OCI-LY1 (cell line): ENCODE measurements at regions not wholly inside any gene's neighbourhood (a gene's known extent, or its start where the extent isn't known, plus 50 kb on each side); places are given as distances from the start of the nearest gene placed in this dataset.

Experiments
- EZH2 ChIP-seq: fragments of 200-600 bp; sonication (generic), shearing (Covaris generic); IDR thresholded peaks from 2 replicates; pipeline ENCODE4 v1.8.0; 2017; ENCODE audit warnings: borderline replicate concordance, mixed run types, mild to moderate bottlenecking, antibody characterized with exemption, low read length, moderate library complexity, mixed read lengths
- TF ChIP-seq, protein P1 (sequence below): fragments of 200-600 bp; sonication (generic), shearing (Covaris generic); IDR thresholded peaks from 2 replicates; pipeline ENCODE4 v1.5.1; 2017; ENCODE audit warnings: mild to moderate bottlenecking, antibody characterized with exemption, low read length, moderate library complexity, mixed read lengths

DNA sequence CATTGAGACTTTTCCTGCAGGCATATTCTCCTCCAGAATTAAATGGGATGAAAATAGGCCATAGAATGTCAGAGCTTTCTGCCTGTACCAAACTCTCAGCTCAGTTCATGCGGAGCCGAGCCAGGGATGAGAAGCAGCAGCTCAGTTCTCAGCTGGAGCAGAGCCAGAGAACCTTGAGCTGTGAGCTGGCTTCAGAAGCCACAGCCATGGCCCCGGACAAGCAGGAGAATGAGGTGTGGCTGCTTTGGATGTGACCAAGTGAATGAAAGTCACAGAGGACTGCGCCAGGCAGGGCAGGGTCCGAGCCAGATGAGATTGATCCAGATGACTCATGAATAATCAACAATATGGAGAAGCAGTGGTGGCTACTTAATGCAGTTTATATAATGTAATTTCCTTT, 633.8 kb downstream of the NCAM2 start:
- TF ChIP-seq, protein P1, sequence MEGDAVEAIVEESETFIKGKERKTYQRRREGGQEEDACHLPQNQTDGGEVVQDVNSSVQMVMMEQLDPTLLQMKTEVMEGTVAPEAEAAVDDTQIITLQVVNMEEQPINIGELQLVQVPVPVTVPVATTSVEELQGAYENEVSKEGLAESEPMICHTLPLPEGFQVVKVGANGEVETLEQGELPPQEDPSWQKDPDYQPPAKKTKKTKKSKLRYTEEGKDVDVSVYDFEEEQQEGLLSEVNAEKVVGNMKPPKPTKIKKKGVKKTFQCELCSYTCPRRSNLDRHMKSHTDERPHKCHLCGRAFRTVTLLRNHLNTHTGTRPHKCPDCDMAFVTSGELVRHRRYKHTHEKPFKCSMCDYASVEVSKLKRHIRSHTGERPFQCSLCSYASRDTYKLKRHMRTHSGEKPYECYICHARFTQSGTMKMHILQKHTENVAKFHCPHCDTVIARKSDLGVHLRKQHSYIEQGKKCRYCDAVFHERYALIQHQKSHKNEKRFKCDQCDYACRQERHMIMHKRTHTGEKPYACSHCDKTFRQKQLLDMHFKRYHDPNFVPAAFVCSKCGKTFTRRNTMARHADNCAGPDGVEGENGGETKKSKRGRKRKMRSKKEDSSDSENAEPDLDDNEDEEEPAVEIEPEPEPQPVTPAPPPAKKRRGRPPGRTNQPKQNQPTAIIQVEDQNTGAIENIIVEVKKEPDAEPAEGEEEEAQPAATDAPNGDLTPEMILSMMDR = no peak
- no peak for TF ChIP-seq EZH2
